ENCODE measurements at regions not wholly inside any gene's neighbourhood (a gene's known extent, or its start where the extent isn't known, plus 50 kb on each side); places are given as distances from the start of the nearest gene placed in this dataset.
"Not testable (repeated sequence)": the region's sequence is repeated elsewhere in the genome, so short reads cannot be mapped to it uniquely, and the experiment has no call there.

GRCh38 chr6:114638341-114638740 is 295.5 kb upstream of the HS3ST5 start:
- Mint-ChIP-seq H3K36me3 (ENCODE audit: low read depth) (no peaks in the 10 kb centered on the region), H3K4me1 (ENCODE audit: low read depth) (no peaks in the 10 kb centered on the region), H3K9me3 (peaks cover 13% of the 10 kb centered on the region), H3K27ac (no peak overlapping the region), H3K27me3 (ENCODE audit: low read depth) (no peaks in the 10 kb centered on the region), H3K4me3 (no peak overlapping the region)
- no peak for DNase-seq (ENCODE audit: low spot score)

- Mint-ChIP-seq H3K9me3 (peaks cover 20% of the 10 kb centered on the region), H3K4me3 (no peak overlapping the region), H3K4me1 (ENCODE audit: low read depth) (no peaks in the 10 kb centered on the region), H3K36me3 (ENCODE audit: low read depth) (no peaks in the 10 kb centered on the region), H3K27me3 (ENCODE audit: low read depth) (no peaks in the 10 kb centered on the region), H3K27ac (no peak overlapping the region)
- DNase-seq (ENCODE audit: low spot score): no peak
These were observed 291.2 kb upstream of the HS3ST5 start for GRCh38 chr6:114634016-114634415.

- H3K27ac Mint-ChIP-seq; DNase-seq (ENCODE audit: low spot score); H3K27me3 Mint-ChIP-seq (ENCODE audit: low read depth); H3K4me1 Mint-ChIP-seq (ENCODE audit: low read depth); H3K36me3 Mint-ChIP-seq (ENCODE audit: low read depth); H3K4me3 Mint-ChIP-seq: not testable (repeated sequence)
- H3K9me3 Mint-ChIP-seq: peaks cover 18% of the 10 kb centered on the region
These were observed 283.4 kb upstream of the HS3ST5 start for GRCh38 chr6:114626226-114626625.

GRCh38 chr6:114619621-114620200 is 276.9 kb upstream of the HS3ST5 start:
- Mint-ChIP-seq H3K4me1 (ENCODE audit: low read depth) (no peaks in the 10 kb centered on the region), H3K9me3 (no peaks in the 10 kb centered on the region), H3K36me3 (ENCODE audit: low read depth) (no peaks in the 10 kb centered on the region), H3K27me3 (ENCODE audit: low read depth) (no peaks in the 10 kb centered on the region), H3K4me3 (no peak overlapping the region), H3K27ac (no peak overlapping the region)
- DNase-seq (ENCODE audit: low spot score): no peak

- peaks cover 5% of the 10 kb centered on the region for H3K9me3 Mint-ChIP-seq
These were observed 268.9 kb upstream of the HS3ST5 start for GRCh38 chr6:114611696-114612095.

GRCh38 chr6:114608091-114608490 is 265.3 kb upstream of the HS3ST5 start:
- H3K4me3 Mint-ChIP-seq: no peak overlapping the region
- H3K27ac Mint-ChIP-seq: no peak overlapping the region
- H3K36me3 Mint-ChIP-seq (ENCODE audit: low read depth): no peaks in the 10 kb centered on the region
- no peaks in the 10 kb centered on the region for H3K4me1 Mint-ChIP-seq (ENCODE audit: low read depth)
- H3K9me3 Mint-ChIP-seq: peaks cover 5% of the 10 kb centered on the region
- DNase-seq (ENCODE audit: low spot score): no peak
- H3K27me3 Mint-ChIP-seq (ENCODE audit: low read depth): no peaks in the 10 kb centered on the region

More at GRCh38 chr6:114611696-114612095, 268.9 kb upstream of the HS3ST5 start:
- Mint-ChIP-seq H3K27me3 (ENCODE audit: low read depth) (no peaks in the 10 kb centered on the region), H3K4me3 (no peak overlapping the region), H3K4me1 (ENCODE audit: low read depth) (no peaks in the 10 kb centered on the region), H3K27ac (no peak overlapping the region), H3K36me3 (ENCODE audit: low read depth) (no peaks in the 10 kb centered on the region)
- DNase-seq (ENCODE audit: low spot score): no peak

GRCh38 chr6:114605656-114606055 is 262.8 kb upstream of the HS3ST5 start:
- no peak overlapping the region for H3K4me3 Mint-ChIP-seq
- no peaks in the 10 kb centered on the region for H3K4me1 Mint-ChIP-seq (ENCODE audit: low read depth)
- H3K9me3 Mint-ChIP-seq: peaks cover 4% of the 10 kb centered on the region
- H3K27me3 Mint-ChIP-seq (ENCODE audit: low read depth): no peaks in the 10 kb centered on the region
- DNase-seq (ENCODE audit: low spot score): no peak
- H3K27ac Mint-ChIP-seq: no peak overlapping the region
- H3K36me3 Mint-ChIP-seq (ENCODE audit: low read depth): no peaks in the 10 kb centered on the region

- no peaks in the 10 kb centered on the region for H3K36me3 Mint-ChIP-seq (ENCODE audit: low read depth)
- H3K9me3 Mint-ChIP-seq: peaks cover 4% of the 10 kb centered on the region
- no peaks in the 10 kb centered on the region for H3K4me1 Mint-ChIP-seq (ENCODE audit: low read depth)
- no peak overlapping the region for H3K4me3 Mint-ChIP-seq
- H3K27me3 Mint-ChIP-seq (ENCODE audit: low read depth): no peaks in the 10 kb centered on the region
- no peak for DNase-seq (ENCODE audit: low spot score)
- H3K27ac Mint-ChIP-seq: no peak overlapping the region
These were observed 257.6 kb upstream of the HS3ST5 start for GRCh38 chr6:114600381-114600780.

- H3K27me3 Mint-ChIP-seq (ENCODE audit: low read depth): no peaks in the 10 kb centered on the region
- no peak overlapping the region for H3K4me3 Mint-ChIP-seq
- no peaks in the 10 kb centered on the region for H3K36me3 Mint-ChIP-seq (ENCODE audit: low read depth)
- DNase-seq (ENCODE audit: low spot score): no peak
- no peaks in the 10 kb centered on the region for H3K4me1 Mint-ChIP-seq (ENCODE audit: low read depth)
- H3K9me3 Mint-ChIP-seq: no peaks in the 10 kb centered on the region
- H3K27ac Mint-ChIP-seq: no peak overlapping the region
These were observed 252.8 kb upstream of the HS3ST5 start for GRCh38 chr6:114595591-114595990.

- Mint-ChIP-seq H3K9me3 (no peaks in the 10 kb centered on the region), H3K4me1 (ENCODE audit: low read depth) (no peaks in the 10 kb centered on the region), H3K27ac (no peak overlapping the region), H3K27me3 (ENCODE audit: low read depth) (no peaks in the 10 kb centered on the region), H3K4me3 (no peak overlapping the region), H3K36me3 (ENCODE audit: low read depth) (no peaks in the 10 kb centered on the region)
- DNase-seq (ENCODE audit: low spot score): no peak
These were observed 252.4 kb upstream of the HS3ST5 start for GRCh38 chr6:114595186-114595585.

GRCh38 chr6:114592506-114592905 is 249.7 kb upstream of the HS3ST5 start:
- no peaks in the 10 kb centered on the region for H3K36me3 Mint-ChIP-seq (ENCODE audit: low read depth)
- H3K9me3 Mint-ChIP-seq: no peaks in the 10 kb centered on the region
- no peak for DNase-seq (ENCODE audit: low spot score)
- H3K27me3 Mint-ChIP-seq (ENCODE audit: low read depth): no peaks in the 10 kb centered on the region
- no peak overlapping the region for H3K4me3 Mint-ChIP-seq
- H3K27ac Mint-ChIP-seq: no peak overlapping the region
- H3K4me1 Mint-ChIP-seq (ENCODE audit: low read depth): no peaks in the 10 kb centered on the region

- no peak overlapping the region for H3K4me3 Mint-ChIP-seq
- no peaks in the 10 kb centered on the region for H3K27me3 Mint-ChIP-seq (ENCODE audit: low read depth)
- H3K27ac Mint-ChIP-seq: no peak overlapping the region
- H3K4me1 Mint-ChIP-seq (ENCODE audit: low read depth): no peaks in the 10 kb centered on the region
- no peaks in the 10 kb centered on the region for H3K36me3 Mint-ChIP-seq (ENCODE audit: low read depth)
- no peaks in the 10 kb centered on the region for H3K9me3 Mint-ChIP-seq
- no peak for DNase-seq (ENCODE audit: low spot score)
These were observed 245.9 kb upstream of the HS3ST5 start for GRCh38 chr6:114588726-114589125.

- Mint-ChIP-seq H3K36me3 (ENCODE audit: low read depth) (no peaks in the 10 kb centered on the region), H3K4me3 (no peak overlapping the region), H3K27ac (no peak overlapping the region), H3K9me3 (no peaks in the 10 kb centered on the region), H3K27me3 (ENCODE audit: low read depth) (no peaks in the 10 kb centered on the region), H3K4me1 (ENCODE audit: low read depth) (no peaks in the 10 kb centered on the region)
- DNase-seq (ENCODE audit: low spot score): no peak
These were observed 243.5 kb upstream of the HS3ST5 start for GRCh38 chr6:114586298-114586697.

GRCh38 chr6:114581293-114581692 is 238.5 kb upstream of the HS3ST5 start:
- H3K4me3 Mint-ChIP-seq: no peak overlapping the region
- H3K4me1 Mint-ChIP-seq (ENCODE audit: low read depth): no peaks in the 10 kb centered on the region
- H3K36me3 Mint-ChIP-seq (ENCODE audit: low read depth): no peaks in the 10 kb centered on the region
- no peaks in the 10 kb centered on the region for H3K27me3 Mint-ChIP-seq (ENCODE audit: low read depth)
- no peak for DNase-seq (ENCODE audit: low spot score)
- H3K27ac Mint-ChIP-seq: no peak overlapping the region
- H3K9me3 Mint-ChIP-seq: peaks cover 5% of the 10 kb centered on the region

- H3K4me3 Mint-ChIP-seq: no peak overlapping the region
- DNase-seq (ENCODE audit: low spot score): no peak
- H3K27ac Mint-ChIP-seq: no peak overlapping the region
- no peaks in the 10 kb centered on the region for H3K27me3 Mint-ChIP-seq (ENCODE audit: low read depth)
- H3K36me3 Mint-ChIP-seq (ENCODE audit: low read depth): no peaks in the 10 kb centered on the region
- no peaks in the 10 kb centered on the region for H3K4me1 Mint-ChIP-seq (ENCODE audit: low read depth)
- peaks cover 5% of the 10 kb centered on the region for H3K9me3 Mint-ChIP-seq
These were observed 238.1 kb upstream of the HS3ST5 start for GRCh38 chr6:114580882-114581281.

All from T-helper 2 cell treated with Interferon-gamma antibody and Interleukin-4, amounts not matched to agents 5 μg/mL and 100 μg/mL, for 36 hours (primary cell).